HCT116 (cell line): ENCODE measurements at regions not wholly inside any gene's neighbourhood (a gene's known extent, or its start where the extent isn't known, plus 50 kb on each side); places are given as distances from the start of the nearest gene placed in this dataset.

ENCODE experiments used
- CTCF ChIP-seq, 3 experiments: fragments of 200-600 bp in 1 of 3; sonication (generic) in 1 of 3; IDR thresholded peaks in 2 of 3; conservative IDR thresholded peaks in 1 of 3; 2 replicates each; pipeline ENCODE4 v1.5.1; 2012 to 2017; ENCODE audit warnings: low read depth in 2 of 3, low read length in 2 of 3, antibody characterized with exemption in 1 of 3, borderline replicate concordance in 1 of 3, control low read depth in 1 of 3, mild to moderate bottlenecking in 1 of 3, mixed read lengths in 1 of 3, mixed run types in 1 of 3, moderate library complexity in 1 of 3; ENCODE audit not compliant: insufficient read depth in 1 of 3
- ELF1 ChIP-seq: IDR thresholded peaks from 2 replicates; pipeline ENCODE4 v1.6.1; 2012; ENCODE audit warnings: low read depth, borderline replicate concordance
- EZH2 ChIP-seq: fragments of 200-600 bp; sonication (generic); IDR thresholded peaks from 2 replicates; pipeline ENCODE4 v1.6.1; 2017; ENCODE audit warnings: antibody characterized with exemption, mixed run types
- EZH2phosphoT487 ChIP-seq: fragments of 200-600 bp; IDR thresholded peaks from 2 replicates; pipeline ENCODE4 v1.6.1; 2018; ENCODE audit warnings: antibody characterized with exemption, borderline replicate concordance
- JUND ChIP-seq: IDR thresholded peaks from 2 replicates; pipeline ENCODE4 v1.6.1; 2012
- MAX ChIP-seq: IDR thresholded peaks from 2 replicates; pipeline ENCODE4 v1.6.1; 2012
- POLR2A ChIP-seq: IDR thresholded peaks from 2 replicates; pipeline ENCODE4 v1.7.0; 2011; ENCODE audit warnings: borderline replicate concordance; ENCODE audit not compliant: insufficient read depth, insufficient read length; ENCODE audit errors: extremely low read depth
- POLR2AphosphoS5 ChIP-seq: IDR thresholded peaks from 2 replicates; pipeline ENCODE4 v1.6.1; 2011; ENCODE audit warnings: mild to moderate bottlenecking, low read depth, low read length, moderate library complexity
- SRF ChIP-seq: IDR thresholded peaks from 2 replicates; pipeline ENCODE4 v1.6.1; 2012; ENCODE audit warnings: low read depth
- ZBTB33 ChIP-seq: IDR thresholded peaks from 2 replicates; pipeline ENCODE4 v1.6.1; 2011; ENCODE audit warnings: mild to moderate bottlenecking, low read length, moderate library complexity; ENCODE audit not compliant: insufficient replicate concordance; ENCODE audit errors: extremely low read depth

- TF ChIP-seq CTCF (IDR thresholded peaks at IDR 0.05 in 2 of 3, conservative IDR thresholded peaks at IDR 0.05 in 1 of 3; ENCODE audit: borderline replicate concordance in 1 of 3, insufficient read depth in 1 of 3, low read depth in 2 of 3, low read length in 2 of 3): no peak
- TF ChIP-seq SRF: no peak
- no peak for TF ChIP-seq MAX
- TF ChIP-seq EZH2phosphoT487: no peak
- TF ChIP-seq ELF1: no peak
- TF ChIP-seq POLR2A: no peak
- no peak for TF ChIP-seq JUND
- no peak for TF ChIP-seq EZH2
- no peak for TF ChIP-seq ZBTB33
- no peak for TF ChIP-seq POLR2AphosphoS5
Observed at GRCh38 chr17:70006159-70006558, 68.9 kb upstream of the KCNJ16 start.
